Nephron progenitor cell (in vitro differentiated cells): ENCODE measurements at regions not wholly inside any gene's neighbourhood (a gene's known extent, or its start where the extent isn't known, plus 50 kb on each side); places are given as distances from the start of the nearest gene placed in this dataset.

Source experiments
- DNase-seq: peaks from one replicate; pipeline ENCODE4 v3.0.0; 2021
- H3K27ac Mint-ChIP-seq: 2 replicates; pipeline ENCODE4 v1.8.0; 2021; ENCODE audit warnings: mild to moderate bottlenecking, moderate library complexity, mixed read lengths
- H3K27me3 Mint-ChIP-seq: 2 replicates; pipeline ENCODE4 v1.8.0; 2021; ENCODE audit warnings: mild to moderate bottlenecking, low read depth, mixed read lengths; ENCODE audit not compliant: poor library complexity
- H3K36me3 Mint-ChIP-seq: 2 replicates; pipeline ENCODE4 v1.8.0; 2021; ENCODE audit warnings: low read depth, mixed read lengths
- H3K4me1 Mint-ChIP-seq: 2 replicates; pipeline ENCODE4 v1.8.0; 2021; ENCODE audit warnings: mixed read lengths
- H3K4me3 Mint-ChIP-seq: 2 replicates; pipeline ENCODE4 v1.8.0; 2021; ENCODE audit warnings: mild to moderate bottlenecking, moderate library complexity, mixed read lengths
- H3K9me3 Mint-ChIP-seq: 2 replicates; pipeline ENCODE4 v1.8.0; 2021; ENCODE audit warnings: mild to moderate bottlenecking, moderate library complexity, mixed read lengths
- CTCF ChIP-seq: fragments of 200-600 bp; sonication (generic); IDR thresholded peaks from 2 replicates; pipeline ENCODE4 v1.5.0; 2021; ENCODE audit warnings: antibody characterized with exemption

DNA sequence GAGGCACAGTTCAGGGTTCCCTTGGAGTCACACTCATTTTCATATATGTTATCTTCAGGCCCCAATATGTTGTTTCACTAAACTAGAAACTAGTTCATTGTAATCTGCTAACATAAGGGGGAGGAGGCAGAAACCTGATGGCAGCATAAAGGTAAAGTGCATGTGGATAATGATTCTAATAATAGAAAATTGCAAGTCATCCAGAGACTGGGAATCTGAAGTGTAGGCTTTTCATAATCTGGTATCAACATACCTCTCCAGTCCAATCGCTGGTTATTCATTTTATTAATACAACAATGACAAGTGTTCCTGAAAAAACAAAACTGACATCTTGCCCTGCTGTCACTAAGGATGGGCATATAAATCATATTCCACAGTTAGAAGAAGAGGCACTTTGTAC, 326.3 kb upstream of the ZNF804A start:
- no peaks in the 10 kb centered on the region for H3K36me3 Mint-ChIP-seq
- H3K4me1 Mint-ChIP-seq = peaks cover 7% of the 10 kb centered on the region
- TF ChIP-seq CTCF = no peak
- no peak overlapping the region for H3K4me3 Mint-ChIP-seq
- H3K27me3 Mint-ChIP-seq = no peaks in the 10 kb centered on the region
- no peak for DNase-seq
- H3K9me3 Mint-ChIP-seq = no peaks in the 10 kb centered on the region
- H3K27ac Mint-ChIP-seq = no peak overlapping the region

GRCh38 chr2:184294831-184295230, 303.5 kb upstream of the ZNF804A start:
- Mint-ChIP-seq H3K9me3 (no peaks in the 10 kb centered on the region), H3K4me3 (no peak overlapping the region), H3K4me1 (no peaks in the 10 kb centered on the region), H3K27me3 (peaks cover 3% of the 10 kb centered on the region), H3K27ac (no peak overlapping the region), H3K36me3 (no peaks in the 10 kb centered on the region)
- TF ChIP-seq CTCF = no peak
- no peak for DNase-seq

DNA sequence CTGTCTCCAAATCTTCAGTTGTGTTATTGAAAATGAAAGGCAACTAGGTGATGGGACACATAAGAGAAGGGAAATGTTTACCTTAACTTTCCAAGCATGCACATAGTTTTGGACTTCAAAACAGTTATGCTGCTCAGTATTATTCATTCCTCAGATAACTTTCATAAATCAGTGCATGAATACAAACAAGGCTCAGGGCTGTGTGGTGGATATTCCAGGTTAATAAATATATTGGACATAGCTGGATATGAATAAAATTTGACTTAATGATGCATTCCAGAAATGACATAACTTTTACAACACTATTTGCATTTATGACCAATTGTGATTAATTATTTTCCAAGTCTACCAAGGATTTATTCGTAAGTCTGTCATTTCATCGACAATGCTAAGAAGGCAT, 301.2 kb upstream of the ZNF804A start:
- Mint-ChIP-seq H3K4me3 (no peak overlapping the region), H3K36me3 (no peaks in the 10 kb centered on the region), H3K27me3 (no peaks in the 10 kb centered on the region), H3K9me3 (no peaks in the 10 kb centered on the region), H3K27ac (no peak overlapping the region), H3K4me1 (no peaks in the 10 kb centered on the region)
- TF ChIP-seq CTCF = no peak
- DNase-seq = no peak

DNA sequence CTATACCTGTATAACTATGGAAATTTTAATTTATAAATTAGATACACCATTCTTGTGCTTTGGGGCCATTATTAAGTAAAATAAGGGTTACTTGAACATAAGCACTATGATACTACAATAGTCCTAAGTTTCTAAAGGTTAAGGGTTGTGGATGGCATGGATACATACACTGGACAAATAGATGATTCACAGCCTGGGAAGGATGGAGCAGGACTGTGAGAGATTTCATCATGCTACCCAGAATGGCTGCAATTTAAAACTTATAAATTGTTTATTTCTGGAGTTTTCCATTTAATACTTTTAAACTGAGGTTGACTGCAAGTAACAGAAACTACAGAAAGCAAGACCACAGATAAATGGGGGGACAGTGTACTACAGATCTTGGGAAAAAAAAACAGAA, 295.8 kb upstream of the ZNF804A start:
- no peak overlapping the region for H3K4me3 Mint-ChIP-seq
- H3K4me1 Mint-ChIP-seq = no peaks in the 10 kb centered on the region

GRCh38 chr2:184304006-184304405, 294.3 kb upstream of the ZNF804A start:
- Mint-ChIP-seq H3K27ac (no peak overlapping the region), H3K36me3 (no peaks in the 10 kb centered on the region), H3K9me3 (no peaks in the 10 kb centered on the region), H3K4me3 (no peak overlapping the region), H3K27me3 (no peaks in the 10 kb centered on the region), H3K4me1 (no peaks in the 10 kb centered on the region)
- no peak for TF ChIP-seq CTCF
- DNase-seq = no peak

More for the DNA sequence above, 295.8 kb upstream of the ZNF804A start:
- no peaks in the 10 kb centered on the region for H3K36me3 Mint-ChIP-seq
- no peak for DNase-seq
- no peak overlapping the region for H3K27ac Mint-ChIP-seq
- no peaks in the 10 kb centered on the region for H3K27me3 Mint-ChIP-seq
- no peaks in the 10 kb centered on the region for H3K9me3 Mint-ChIP-seq
- no peak for TF ChIP-seq CTCF

DNA sequence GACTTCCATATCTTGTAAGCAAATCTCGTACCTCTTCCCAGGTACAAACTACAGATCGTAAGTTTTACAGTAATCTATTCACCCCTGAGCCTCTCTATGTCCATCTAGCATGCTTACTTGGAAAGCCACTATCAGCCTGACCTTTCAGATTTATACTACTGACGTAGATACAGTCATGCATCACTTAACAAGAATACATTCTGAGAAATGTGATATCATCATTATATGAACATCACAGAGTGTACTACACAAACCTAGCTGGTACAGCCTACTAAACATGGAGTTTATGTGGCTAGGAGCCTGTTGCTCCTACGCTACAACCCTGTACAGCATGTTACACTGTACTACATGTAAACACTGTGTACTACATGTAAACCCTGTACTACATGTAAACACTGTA, 293.2 kb upstream of the ZNF804A start:
- no peaks in the 10 kb centered on the region for H3K36me3 Mint-ChIP-seq
- H3K27me3 Mint-ChIP-seq = no peaks in the 10 kb centered on the region
- no peak for DNase-seq
- H3K27ac Mint-ChIP-seq = no peak overlapping the region
- H3K4me1 Mint-ChIP-seq = no peaks in the 10 kb centered on the region
- H3K9me3 Mint-ChIP-seq = no peaks in the 10 kb centered on the region
- no peak overlapping the region for H3K4me3 Mint-ChIP-seq
- no peak for TF ChIP-seq CTCF
